ENCODE measurements at regions not wholly inside any gene's neighbourhood (a gene's known extent, or its start where the extent isn't known, plus 50 kb on each side); places are given as distances from the start of the nearest gene placed in this dataset.
"Not testable (repeated sequence)": the region's sequence is repeated elsewhere in the genome, so short reads cannot be mapped to it uniquely, and the experiment has no call there.

DNA sequence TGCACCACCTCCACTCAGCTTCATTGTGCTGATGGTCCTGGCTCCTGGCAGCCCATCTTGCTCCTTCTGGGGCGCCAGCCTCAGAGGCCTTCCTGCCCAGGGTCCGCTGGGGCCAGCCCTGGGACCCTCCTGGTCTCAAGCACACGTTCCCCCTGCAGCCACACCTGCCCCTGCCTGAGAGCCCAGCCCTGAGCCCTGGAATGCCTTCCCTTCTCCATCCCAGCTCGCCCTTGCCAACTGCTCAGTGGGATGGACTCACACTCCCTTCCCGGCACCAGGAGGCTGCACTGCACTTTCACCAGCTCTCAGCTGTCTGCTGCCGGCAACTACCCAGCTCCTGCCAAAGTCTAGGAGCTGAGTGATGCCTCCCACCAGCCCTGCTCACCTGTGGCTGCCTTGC is 100.9 kb downstream of the TMEM121 start:
- not testable (repeated sequence) for H3K9me3 ChIP-seq (ENCODE audit: control insufficient read depth in 1 of 2, low read length in 2 of 2); H3K36me3 ChIP-seq (ENCODE audit: control insufficient read depth in 1 of 2, insufficient read depth in 2 of 2, low read length in 2 of 2); H3K27ac ChIP-seq (ENCODE audit: low read length); H3K27me3 ChIP-seq (ENCODE audit: low read depth, low read length); H3K4me3 ChIP-seq (ENCODE audit: low read depth in 1 of 2, low read length in 2 of 2); H3K4me1 ChIP-seq (ENCODE audit: control insufficient read depth in 1 of 2, insufficient read depth in 2 of 2, low read length in 2 of 2)

DNA sequence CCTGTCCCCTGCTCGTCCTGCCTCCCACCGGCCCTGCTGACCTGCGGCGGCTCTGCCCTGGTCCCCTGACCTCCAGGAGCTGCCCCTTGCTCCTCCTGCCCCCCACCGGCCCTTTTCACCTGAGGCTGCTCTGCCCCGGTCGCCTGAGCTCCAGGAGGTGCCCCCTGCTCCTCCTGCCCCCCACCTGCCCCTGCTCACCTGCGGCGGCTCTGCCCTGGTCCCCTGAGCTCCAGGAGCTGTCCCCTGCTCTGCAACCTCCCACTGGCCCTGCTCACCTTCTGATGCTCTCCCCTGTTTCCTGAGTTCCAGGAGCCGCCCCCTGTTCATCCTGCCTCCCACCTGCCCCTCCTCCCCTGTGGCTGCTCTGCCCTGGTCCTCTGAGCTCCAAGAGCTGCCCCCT is 101.3 kb downstream of the TMEM121 start:
- H3K9me3 ChIP-seq (ENCODE audit: control insufficient read depth in 1 of 2, low read length in 2 of 2) = peaks cover 0 to 4% of the 10 kb centered on the region in 2 donors
- no peaks in the 10 kb centered on the region for H3K36me3 ChIP-seq (ENCODE audit: control insufficient read depth in 1 of 2, insufficient read depth in 2 of 2, low read length in 2 of 2)
- no peak overlapping the region for H3K27ac ChIP-seq (ENCODE audit: low read length)
- H3K27me3 ChIP-seq (ENCODE audit: low read depth, low read length) = no peaks in the 10 kb centered on the region
- H3K4me3 ChIP-seq (ENCODE audit: low read depth in 1 of 2, low read length in 2 of 2) = no peak overlapping the region
- no peaks in the 10 kb centered on the region for H3K4me1 ChIP-seq (ENCODE audit: control insufficient read depth in 1 of 2, insufficient read depth in 2 of 2, low read length in 2 of 2)

DNA sequence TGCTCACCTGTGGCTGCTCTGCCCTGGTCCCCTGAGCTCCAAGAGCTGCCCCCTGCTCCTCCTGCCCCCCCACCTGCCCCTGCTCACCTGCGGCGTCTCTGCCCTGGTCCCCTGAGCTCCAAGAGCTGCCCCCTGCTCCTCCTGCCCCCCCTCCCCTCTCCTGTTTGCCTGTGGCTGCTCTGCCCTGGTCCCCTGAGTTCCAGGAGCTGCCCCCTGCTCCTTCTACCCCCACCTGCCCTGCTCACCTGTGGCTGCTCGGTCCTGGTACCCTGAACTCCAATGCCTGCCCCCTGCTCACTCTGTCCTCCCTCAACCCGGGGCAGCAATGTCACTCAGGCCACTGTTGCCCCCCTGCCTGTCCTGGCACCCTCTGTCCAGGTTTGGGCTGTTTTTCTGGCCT is 101.7 kb downstream of the TMEM121 start:
- H3K4me3 ChIP-seq (ENCODE audit: low read depth in 1 of 2, low read length in 2 of 2); H3K36me3 ChIP-seq (ENCODE audit: control insufficient read depth in 1 of 2, insufficient read depth in 2 of 2, low read length in 2 of 2); H3K9me3 ChIP-seq (ENCODE audit: control insufficient read depth in 1 of 2, low read length in 2 of 2); H3K4me1 ChIP-seq (ENCODE audit: control insufficient read depth in 1 of 2, insufficient read depth in 2 of 2, low read length in 2 of 2); H3K27ac ChIP-seq (ENCODE audit: low read length); H3K27me3 ChIP-seq (ENCODE audit: low read depth, low read length): not testable (repeated sequence)

DNA sequence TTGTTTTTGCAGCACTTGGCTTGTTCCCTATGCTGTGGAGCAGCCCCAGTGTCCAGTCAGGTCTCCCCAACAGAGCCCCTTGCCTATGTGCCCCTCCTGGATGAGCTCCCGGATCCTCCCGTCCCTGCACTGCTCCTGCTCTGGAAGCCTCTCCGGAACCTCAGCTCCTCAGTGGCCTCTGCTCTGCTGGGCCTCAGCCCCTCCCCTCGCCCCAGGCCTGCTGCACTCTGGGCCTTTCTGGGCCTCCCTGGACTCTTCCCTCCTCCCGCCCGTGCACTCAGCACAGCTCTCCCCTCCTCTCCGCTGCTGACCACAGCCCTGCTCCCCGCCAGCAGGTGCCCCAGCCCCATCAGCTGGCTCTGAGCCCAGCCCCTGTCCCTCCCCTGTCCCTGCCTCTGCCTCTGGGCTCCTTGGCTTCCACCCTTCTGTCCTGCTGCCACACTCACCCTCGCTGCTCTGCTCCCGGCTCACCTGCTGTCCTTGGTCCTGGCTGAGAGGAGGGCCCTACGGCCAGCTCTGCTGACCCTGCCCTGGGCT is 102.2 kb downstream of the TMEM121 start:
- H3K4me1 ChIP-seq (ENCODE audit: control insufficient read depth in 1 of 2, insufficient read depth in 2 of 2, low read length in 2 of 2); H3K27ac ChIP-seq (ENCODE audit: low read length); H3K36me3 ChIP-seq (ENCODE audit: control insufficient read depth in 1 of 2, insufficient read depth in 2 of 2, low read length in 2 of 2); H3K4me3 ChIP-seq (ENCODE audit: low read depth in 1 of 2, low read length in 2 of 2); H3K27me3 ChIP-seq (ENCODE audit: low read depth, low read length); H3K9me3 ChIP-seq (ENCODE audit: control insufficient read depth in 1 of 2, low read length in 2 of 2): not testable (repeated sequence)

DNA sequence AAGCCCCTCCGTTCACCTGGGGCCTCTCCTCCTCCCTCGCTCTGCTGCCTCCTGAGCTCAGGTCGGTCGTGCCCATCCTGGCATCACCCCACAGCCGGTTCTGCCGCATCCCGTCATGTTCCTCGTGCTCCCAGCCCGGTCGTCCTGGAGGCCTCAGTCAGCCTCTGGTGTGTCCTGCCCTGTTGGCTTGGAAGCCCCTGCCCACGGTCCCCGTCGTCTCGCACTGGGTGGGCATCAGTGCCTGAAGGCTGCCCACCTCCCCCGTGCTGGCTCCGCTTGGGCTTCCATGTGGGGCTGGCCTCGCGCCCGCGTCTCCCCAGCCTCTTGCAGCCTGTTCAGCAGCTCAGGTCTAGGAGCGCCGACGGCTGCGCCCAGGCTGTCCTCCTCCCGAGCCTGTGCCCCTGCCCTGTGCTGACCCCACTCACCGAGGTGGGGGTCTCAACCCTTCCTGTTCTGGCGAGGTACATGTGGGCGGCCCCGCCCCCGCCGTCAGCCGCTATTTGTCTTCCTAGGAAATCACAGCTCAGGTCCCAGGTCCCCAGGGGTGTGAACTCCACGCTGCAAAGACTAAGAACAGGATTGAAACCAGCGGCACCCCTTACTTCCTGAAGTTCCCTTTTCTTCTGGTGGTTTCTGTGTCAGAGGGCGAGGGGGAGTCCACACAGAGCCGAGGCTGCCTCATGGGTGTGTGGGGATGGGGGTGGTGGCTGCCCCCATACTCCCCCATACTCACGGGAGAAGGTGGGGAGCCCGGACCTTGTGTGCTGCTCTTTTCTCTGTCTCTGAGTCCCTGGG is 102.9 kb downstream of the TMEM121 start:
- not testable (repeated sequence) for H3K4me3 ChIP-seq (ENCODE audit: low read depth in 1 of 2, low read length in 2 of 2); H3K9me3 ChIP-seq (ENCODE audit: control insufficient read depth in 1 of 2, low read length in 2 of 2); H3K36me3 ChIP-seq (ENCODE audit: control insufficient read depth in 1 of 2, insufficient read depth in 2 of 2, low read length in 2 of 2); H3K27me3 ChIP-seq (ENCODE audit: low read depth, low read length); H3K4me1 ChIP-seq (ENCODE audit: control insufficient read depth in 1 of 2, insufficient read depth in 2 of 2, low read length in 2 of 2); H3K27ac ChIP-seq (ENCODE audit: low read length)

DNA sequence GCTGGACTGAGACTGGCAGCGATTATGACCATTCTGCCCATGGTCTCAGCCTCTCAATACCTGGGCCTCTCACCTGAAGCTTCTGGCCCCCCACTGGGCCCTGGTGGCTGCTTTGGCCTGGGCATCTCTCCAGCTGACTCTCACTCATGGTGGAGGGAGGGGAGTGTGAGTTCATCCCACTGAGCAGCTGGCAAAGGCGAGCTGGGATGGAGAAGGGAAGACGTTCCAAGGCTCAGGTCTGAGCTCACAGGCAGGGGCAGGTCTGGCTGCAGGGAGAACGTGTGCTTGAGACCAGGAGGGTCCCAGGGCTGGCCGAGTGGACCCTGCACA is 103.5 kb downstream of the TMEM121 start:
- H3K27me3 ChIP-seq (ENCODE audit: low read depth, low read length) = no peaks in the 10 kb centered on the region
- no peak overlapping the region for H3K4me3 ChIP-seq (ENCODE audit: low read depth in 1 of 2, low read length in 2 of 2)
- H3K4me1 ChIP-seq (ENCODE audit: control insufficient read depth in 1 of 2, insufficient read depth in 2 of 2, low read length in 2 of 2) = no peaks in the 10 kb centered on the region
- no peak overlapping the region for H3K27ac ChIP-seq (ENCODE audit: low read length)
- no peaks in the 10 kb centered on the region for H3K36me3 ChIP-seq (ENCODE audit: control insufficient read depth in 1 of 2, insufficient read depth in 2 of 2, low read length in 2 of 2)
- peaks cover 0 to 4% of the 10 kb centered on the region in 2 donors for H3K9me3 ChIP-seq (ENCODE audit: control insufficient read depth in 1 of 2, low read length in 2 of 2)

DNA sequence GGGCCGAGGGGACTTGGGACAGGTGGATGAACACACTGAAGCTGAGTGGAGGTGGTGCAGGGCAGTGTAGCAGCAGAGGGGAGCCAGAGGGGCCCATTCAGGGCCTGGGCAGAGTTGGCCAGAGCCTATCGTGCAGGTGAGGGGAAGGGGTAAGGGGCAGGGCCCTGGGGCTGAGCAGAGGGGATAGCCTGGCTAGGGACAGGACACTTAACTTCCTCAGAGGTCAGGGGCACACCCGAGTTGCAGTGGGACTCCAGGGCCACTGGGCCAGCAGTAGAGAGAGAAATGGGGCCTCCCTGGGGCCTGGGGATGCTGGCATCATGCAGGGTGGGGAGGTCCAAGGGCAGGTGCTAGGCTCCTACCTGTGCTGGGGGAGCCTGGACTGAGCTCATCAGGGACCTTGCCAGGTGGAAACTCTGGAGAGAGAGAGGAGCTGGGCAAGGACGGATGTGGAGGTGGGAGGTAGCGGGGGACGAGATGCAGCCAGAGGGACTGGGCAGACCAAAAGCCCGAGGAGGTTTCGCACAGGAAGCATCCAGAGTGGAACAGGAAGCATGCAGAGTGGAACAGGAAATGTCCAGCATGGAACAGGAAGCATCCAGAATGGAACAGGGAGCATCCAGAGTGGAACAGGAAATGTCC is 104.0 kb downstream of the TMEM121 start:
- not testable (repeated sequence) for H3K36me3 ChIP-seq (ENCODE audit: control insufficient read depth in 1 of 2, insufficient read depth in 2 of 2, low read length in 2 of 2); H3K27ac ChIP-seq (ENCODE audit: low read length); H3K4me3 ChIP-seq (ENCODE audit: low read depth in 1 of 2, low read length in 2 of 2); H3K9me3 ChIP-seq (ENCODE audit: control insufficient read depth in 1 of 2, low read length in 2 of 2); H3K4me1 ChIP-seq (ENCODE audit: control insufficient read depth in 1 of 2, insufficient read depth in 2 of 2, low read length in 2 of 2); H3K27me3 ChIP-seq (ENCODE audit: low read depth, low read length)

DNA sequence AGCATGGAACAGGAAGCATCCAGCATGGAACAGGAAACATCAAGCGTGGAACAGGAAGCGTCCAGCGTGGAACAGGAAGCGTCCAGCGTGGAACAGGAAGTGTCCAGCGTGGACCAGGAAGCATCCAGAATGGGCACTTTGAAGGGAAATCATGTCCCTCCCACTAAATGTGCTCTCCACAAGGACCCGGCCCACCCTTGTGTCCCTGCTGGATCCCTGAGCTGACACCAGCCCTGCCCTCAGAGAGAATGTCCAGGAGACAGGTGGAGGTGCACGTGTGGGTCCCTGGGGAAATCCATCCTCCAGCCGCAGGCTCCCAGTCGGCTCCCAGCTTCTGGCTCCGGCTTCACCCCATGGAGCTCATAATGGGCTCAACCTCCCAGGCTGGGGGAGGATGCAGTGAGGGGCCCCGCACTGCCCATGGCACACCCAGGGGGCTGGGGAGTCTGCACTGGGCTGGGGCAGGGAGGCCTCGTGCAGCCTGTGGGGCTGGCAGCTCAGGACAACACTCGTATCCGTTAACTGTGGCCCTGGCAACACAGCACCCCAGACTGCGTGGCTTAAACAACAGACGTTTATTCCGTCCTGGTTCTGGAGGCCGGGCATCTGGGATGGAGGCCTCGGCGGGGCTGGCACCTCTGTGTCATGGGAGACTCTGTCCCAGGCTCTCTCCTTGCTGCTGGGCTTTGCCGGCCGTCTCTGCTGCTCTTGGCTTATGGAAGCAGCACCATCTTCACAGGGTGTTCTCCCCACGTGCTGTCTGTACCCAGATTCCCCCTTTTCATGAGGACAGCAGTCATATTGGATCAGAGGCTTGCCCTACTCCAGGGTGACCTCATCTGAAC is 104.8 kb downstream of the TMEM121 start:
- not testable (repeated sequence) for H3K36me3 ChIP-seq (ENCODE audit: control insufficient read depth in 1 of 2, insufficient read depth in 2 of 2, low read length in 2 of 2); H3K4me1 ChIP-seq (ENCODE audit: control insufficient read depth in 1 of 2, insufficient read depth in 2 of 2, low read length in 2 of 2); H3K27me3 ChIP-seq (ENCODE audit: low read depth, low read length); H3K4me3 ChIP-seq (ENCODE audit: low read depth in 1 of 2, low read length in 2 of 2); H3K27ac ChIP-seq (ENCODE audit: low read length); H3K9me3 ChIP-seq (ENCODE audit: control insufficient read depth in 1 of 2, low read length in 2 of 2)

DNA sequence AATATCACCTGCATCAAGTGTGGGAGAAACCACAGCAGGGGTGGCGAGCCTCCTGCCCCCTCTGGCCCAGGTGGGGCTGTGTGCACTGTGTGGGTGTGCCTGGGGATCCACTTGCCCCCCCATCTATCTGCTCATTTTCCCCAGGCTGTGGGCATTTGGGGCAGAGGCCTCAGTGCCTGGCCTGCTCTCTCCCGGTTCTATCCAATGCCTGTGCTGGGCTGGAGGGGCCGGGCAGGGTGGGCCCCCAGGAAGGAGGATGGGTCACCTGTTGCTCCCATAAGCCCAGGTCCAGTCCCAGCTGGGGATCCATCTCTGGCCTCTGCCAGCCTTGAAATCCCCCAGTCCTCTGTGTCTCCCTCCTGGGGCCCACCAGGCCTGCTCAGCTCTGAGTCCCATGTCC is 105.6 kb downstream of the TMEM121 start:
- peaks cover 0 to 4% of the 10 kb centered on the region in 2 donors for H3K9me3 ChIP-seq (ENCODE audit: control insufficient read depth in 1 of 2, low read length in 2 of 2)
- no peak overlapping the region for H3K4me3 ChIP-seq (ENCODE audit: low read depth in 1 of 2, low read length in 2 of 2)
- H3K4me1 ChIP-seq (ENCODE audit: control insufficient read depth in 1 of 2, insufficient read depth in 2 of 2, low read length in 2 of 2) = no peaks in the 10 kb centered on the region
- no peaks in the 10 kb centered on the region for H3K36me3 ChIP-seq (ENCODE audit: control insufficient read depth in 1 of 2, insufficient read depth in 2 of 2, low read length in 2 of 2)
- no peak overlapping the region for H3K27ac ChIP-seq (ENCODE audit: low read length)
- H3K27me3 ChIP-seq (ENCODE audit: low read depth, low read length) = no peaks in the 10 kb centered on the region

DNA sequence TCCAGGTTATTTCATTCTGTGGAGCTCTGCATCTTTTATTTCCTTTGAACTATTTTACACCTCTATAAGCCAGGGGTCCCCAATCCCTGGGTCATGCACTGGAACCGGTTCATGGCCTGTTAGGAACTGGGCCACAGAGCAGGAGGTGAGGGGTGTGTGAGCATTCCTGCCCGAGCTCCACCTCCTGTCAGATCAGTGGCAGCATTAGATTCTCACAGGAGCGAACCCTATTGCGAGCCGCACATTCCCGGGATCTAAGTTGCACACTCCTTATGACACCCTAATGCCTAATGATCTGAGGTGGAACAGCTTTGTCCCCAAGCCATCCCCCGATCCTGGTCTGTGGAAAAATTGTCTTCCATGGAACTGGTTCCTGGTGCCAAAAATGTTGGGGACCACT is 107.2 kb downstream of the TMEM121 start:
- H3K27me3 ChIP-seq (ENCODE audit: low read depth, low read length); H3K4me3 ChIP-seq (ENCODE audit: low read depth in 1 of 2, low read length in 2 of 2): not testable (repeated sequence)

DNA sequence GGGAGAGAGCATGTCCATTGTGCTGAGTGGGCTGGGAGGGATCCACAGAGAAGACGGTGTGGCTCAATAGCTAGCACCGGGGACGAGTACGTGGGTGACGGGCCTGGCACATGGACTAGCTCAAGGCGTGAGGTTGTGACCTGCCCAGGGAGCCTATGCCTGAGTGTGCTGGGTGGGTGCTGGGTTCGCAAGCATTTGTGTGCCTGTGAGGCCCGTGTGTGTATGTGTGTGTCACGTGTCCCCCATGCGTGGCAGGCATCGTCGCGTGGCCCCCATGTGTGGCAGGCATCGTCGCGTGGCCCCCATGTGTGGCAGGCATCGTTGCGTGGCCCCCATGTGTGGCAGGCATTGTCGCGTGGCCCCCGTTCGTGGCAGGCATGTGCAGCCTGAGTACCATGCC is 109.2 kb downstream of the TMEM121 start:
- H3K27ac ChIP-seq (ENCODE audit: low read length) = no peak overlapping the region
- no peak overlapping the region for H3K4me3 ChIP-seq (ENCODE audit: low read depth in 1 of 2, low read length in 2 of 2)
- no peaks in the 10 kb centered on the region for H3K36me3 ChIP-seq (ENCODE audit: control insufficient read depth in 1 of 2, insufficient read depth in 2 of 2, low read length in 2 of 2)
- H3K9me3 ChIP-seq (ENCODE audit: control insufficient read depth in 1 of 2, low read length in 2 of 2) = peaks cover 0 to 4% of the 10 kb centered on the region in 2 donors
- H3K27me3 ChIP-seq (ENCODE audit: low read depth, low read length) = no peaks in the 10 kb centered on the region
- peaks cover 0 to 2% of the 10 kb centered on the region in 2 donors for H3K4me1 ChIP-seq (ENCODE audit: control insufficient read depth in 1 of 2, insufficient read depth in 2 of 2, low read length in 2 of 2)

More for the DNA sequence above, 107.2 kb downstream of the TMEM121 start:
- H3K4me1 ChIP-seq (ENCODE audit: control insufficient read depth in 1 of 2, insufficient read depth in 2 of 2, low read length in 2 of 2); H3K9me3 ChIP-seq (ENCODE audit: control insufficient read depth in 1 of 2, low read length in 2 of 2); H3K27ac ChIP-seq (ENCODE audit: low read length); H3K36me3 ChIP-seq (ENCODE audit: control insufficient read depth in 1 of 2, insufficient read depth in 2 of 2, low read length in 2 of 2): not testable (repeated sequence)

Measured in muscle layer of duodenum (tissue), 2 donors.